UCSD-AML1 (cell line): ENCODE measurements at regions not wholly inside any gene's neighbourhood (a gene's known extent, or its start where the extent isn't known, plus 50 kb on each side); places are given as distances from the start of the nearest gene placed in this dataset.
"Not testable (repeated sequence)": the region's sequence is repeated elsewhere in the genome, so short reads cannot be mapped to it uniquely, and the experiment has no call there.

ENCODE experiments used
- DNase-seq: peaks from one replicate; lab custom pipeline; 2025; ENCODE audit not compliant: unreplicated experiment; lab: John Stamatoyannopoulos, UW

DNA sequence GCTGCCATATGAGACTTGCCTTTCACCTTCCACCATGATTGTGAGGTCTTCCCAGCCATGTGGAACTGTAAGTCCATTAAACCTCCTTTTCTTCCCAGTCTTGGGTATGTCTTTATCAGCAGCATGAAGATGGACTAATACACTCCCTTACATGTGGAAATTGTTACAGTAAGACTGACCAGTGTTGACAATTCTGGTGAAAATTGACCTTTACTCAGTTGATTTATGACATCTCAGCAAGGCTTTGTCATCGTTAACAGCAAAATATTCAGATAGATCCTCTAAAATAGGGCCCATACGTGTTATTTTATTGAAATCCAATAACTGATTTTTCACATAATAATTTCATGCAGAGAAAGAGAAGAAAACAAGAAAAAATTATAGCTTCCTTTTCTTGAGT is 377.9 kb upstream of the SEMA3C start:
- DNase-seq: no peak

DNA sequence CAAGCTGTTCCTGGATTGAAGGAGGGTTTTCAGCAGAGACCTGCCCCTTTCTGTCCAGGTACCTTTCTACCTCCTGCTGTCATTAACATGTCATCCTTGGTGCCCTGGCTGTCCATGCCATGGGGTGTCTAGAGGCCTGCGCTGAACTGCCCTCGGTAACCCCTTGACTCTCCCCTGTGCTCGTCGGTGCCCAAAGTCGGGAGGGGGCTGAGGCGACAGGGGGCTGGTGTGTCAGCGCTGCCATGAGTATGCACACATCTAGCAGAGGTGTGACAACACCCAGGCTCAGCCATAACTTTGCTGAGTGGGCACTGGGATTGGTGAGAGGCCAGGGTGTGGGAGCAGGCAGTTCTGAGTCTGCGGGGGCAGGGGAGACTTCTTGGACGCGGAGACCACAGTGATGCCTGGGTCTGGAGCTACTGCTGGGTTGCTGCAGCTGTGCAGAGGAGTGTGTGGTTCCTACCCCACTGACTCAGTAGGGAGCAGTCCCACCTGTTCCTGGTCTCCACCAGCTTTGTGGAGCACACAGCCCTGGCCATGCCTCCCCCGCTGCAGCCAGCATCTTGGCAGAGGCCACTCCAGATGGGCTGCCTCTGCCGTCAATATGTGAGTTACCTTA is 376.2 kb upstream of the SEMA3C start:
- DNase-seq: no peak

- DNase-seq: no peak
Observed at GRCh38 chr7:81293806-81294205, 375.0 kb upstream of the SEMA3C start.

DNA sequence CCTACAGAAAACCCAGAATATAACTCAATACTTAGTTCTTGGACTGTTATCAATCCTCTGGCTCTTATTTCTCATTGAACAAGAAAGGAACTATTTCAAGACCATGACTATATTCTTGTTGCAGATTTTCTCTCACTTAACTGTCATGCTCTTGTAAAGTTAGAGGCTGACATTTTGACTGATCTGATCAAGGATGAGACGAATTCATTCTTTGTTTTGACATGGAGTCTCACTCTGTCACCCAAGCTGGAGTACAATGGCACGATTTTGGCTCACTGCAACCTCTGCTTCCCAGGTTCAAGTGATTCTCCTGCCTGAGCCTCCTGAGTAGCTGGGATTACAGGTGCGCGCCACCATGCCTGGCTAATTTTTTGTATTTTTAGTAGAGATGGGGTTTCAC is 367.9 kb upstream of the SEMA3C start:
- not testable (repeated sequence) for DNase-seq

- DNase-seq: no peak
Observed at GRCh38 chr7:81285142-81285871, 366.5 kb upstream of the SEMA3C start.

- no peak for DNase-seq
Observed at GRCh38 chr7:81284576-81284975, 365.7 kb upstream of the SEMA3C start.

GRCh38 chr7:81280531-81280930 is 361.7 kb upstream of the SEMA3C start:
- DNase-seq: no peak

- no peak for DNase-seq
Observed at GRCh38 chr7:81277691-81278090, 358.8 kb upstream of the SEMA3C start.

DNA sequence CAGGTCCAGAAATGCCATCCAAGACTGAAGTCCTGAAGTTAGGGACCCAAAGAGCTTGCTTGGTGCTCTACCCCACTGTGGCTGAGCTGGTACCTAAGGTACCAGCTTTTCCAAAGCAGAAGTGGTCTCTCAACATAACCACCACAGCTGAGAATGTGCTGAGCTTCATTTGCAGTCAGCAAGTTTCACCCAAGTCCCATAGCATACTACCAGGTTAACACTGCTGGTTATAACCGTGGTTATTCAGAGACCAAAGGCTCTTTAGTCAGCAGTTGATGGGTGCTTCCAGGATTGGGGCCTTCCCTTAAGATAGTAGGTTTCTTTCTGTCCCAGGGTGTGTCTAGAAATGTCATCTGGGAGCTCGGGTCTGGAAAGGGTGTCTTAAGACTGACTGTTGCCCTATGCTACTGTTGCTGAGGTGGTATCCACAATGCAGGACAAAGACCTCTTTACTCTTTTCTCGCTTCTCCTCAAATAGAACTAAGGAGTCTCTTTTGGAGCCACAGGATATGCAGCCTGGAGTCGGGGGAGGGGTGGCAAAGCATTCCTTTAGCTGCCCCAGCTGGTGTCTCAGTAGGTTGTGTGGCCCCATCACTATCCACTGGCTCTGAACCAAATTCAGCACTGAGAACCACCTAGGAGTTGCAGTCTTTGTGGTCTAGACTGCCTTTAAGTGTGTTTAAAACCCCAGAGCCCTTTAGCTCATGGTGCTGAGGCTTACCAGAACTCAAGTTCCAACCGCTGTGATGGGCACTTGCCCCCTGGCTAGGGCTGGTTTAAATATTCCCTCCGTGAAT is 354.9 kb upstream of the SEMA3C start:
- no peak for DNase-seq

- DNase-seq: no peak
Observed at GRCh38 chr7:81272176-81272575, 353.3 kb upstream of the SEMA3C start.

- DNase-seq: no peak
Observed at GRCh38 chr7:81268551-81268950, 349.7 kb upstream of the SEMA3C start.

GRCh38 chr7:81267508-81267907 is 348.7 kb upstream of the SEMA3C start:
- no peak for DNase-seq

DNA sequence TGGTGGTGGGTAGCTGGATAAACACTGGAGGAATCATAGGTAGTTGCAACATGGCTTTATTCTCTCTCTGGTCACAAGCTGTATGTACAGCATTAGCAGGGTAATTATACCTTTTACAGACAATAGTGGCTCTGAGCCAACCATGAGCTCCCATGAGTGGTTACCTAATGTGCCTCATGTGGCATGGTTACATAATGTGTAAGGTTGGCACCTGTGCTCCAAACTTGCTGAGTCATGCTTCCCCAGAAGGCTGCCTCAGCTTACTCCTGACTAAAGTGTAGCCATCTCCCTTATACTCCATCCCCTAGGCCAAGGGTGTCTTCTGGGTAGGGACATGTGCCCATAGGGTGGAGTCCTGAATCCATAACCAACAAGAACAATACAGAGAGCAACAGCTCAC is 345.3 kb upstream of the SEMA3C start:
- no peak for DNase-seq

GRCh38 chr7:81260152-81260551 is 341.3 kb upstream of the SEMA3C start:
- DNase-seq: no peak

GRCh38 chr7:81256991-81257390 is 338.1 kb upstream of the SEMA3C start:
- DNase-seq: no peak

- DNase-seq: no peak
Observed at GRCh38 chr7:81248420-81248819, 329.6 kb upstream of the SEMA3C start.

DNA sequence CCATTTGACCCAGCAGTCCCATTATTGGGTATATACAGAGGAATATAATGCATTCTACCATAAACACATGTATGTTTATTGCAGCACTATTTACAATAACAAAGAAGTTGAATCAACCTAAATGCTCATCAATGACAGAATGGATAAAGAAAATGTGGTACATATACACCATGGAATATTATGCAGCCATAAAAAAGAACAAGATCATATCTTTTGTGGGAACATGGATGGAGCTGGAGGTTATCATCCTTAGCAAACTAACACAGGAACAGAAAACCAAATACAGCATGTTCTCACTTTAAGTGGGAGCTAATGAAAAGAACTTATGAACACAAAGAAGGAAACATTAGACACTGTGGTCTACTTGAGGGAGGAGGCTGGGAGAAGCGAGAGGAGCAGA is 328.5 kb upstream of the SEMA3C start:
- not testable (repeated sequence) for DNase-seq

GRCh38 chr7:81245353-81245752 is 326.5 kb upstream of the SEMA3C start:
- DNase-seq: no peak

- DNase-seq: no peak
Observed at GRCh38 chr7:81244224-81244623, 325.4 kb upstream of the SEMA3C start.

- DNase-seq: no peak
Observed at GRCh38 chr7:81236560-81236959, 317.7 kb upstream of the SEMA3C start.

DNA sequence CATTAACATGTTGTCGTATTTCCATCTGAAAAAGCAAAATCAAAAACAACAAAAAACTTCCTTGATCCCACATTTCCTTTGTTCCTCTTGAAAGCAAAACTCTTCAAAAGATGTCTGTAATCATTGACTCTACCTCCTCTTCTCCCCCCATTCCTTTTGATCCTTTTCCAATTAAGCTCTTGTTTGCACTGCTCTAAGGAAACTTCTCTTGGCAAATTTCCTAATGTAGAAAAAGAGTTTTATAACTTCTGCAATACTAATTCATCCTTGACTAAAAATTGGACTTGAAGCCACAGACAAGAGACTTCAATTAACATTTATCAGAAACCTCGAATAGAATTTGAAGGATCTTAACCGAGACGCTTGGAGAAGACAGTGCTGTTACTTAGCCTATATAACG is 317.1 kb upstream of the SEMA3C start:
- no peak for DNase-seq

GRCh38 chr7:81234896-81235295 is 316.0 kb upstream of the SEMA3C start:
- DNase-seq: no peak
